GM18498 (cell line): ENCODE measurements at regions not wholly inside any gene's neighbourhood (a gene's known extent, or its start where the extent isn't known, plus 50 kb on each side); places are given as distances from the start of the nearest gene placed in this dataset.

Experiments
- ATAC-seq: cut with Tn5 transposase; IDR thresholded peaks from one replicate; pipeline ENCODE4 v1.9.1; 2021; ENCODE audit warnings: mild to moderate bottlenecking, moderate library complexity; ENCODE audit not compliant: unreplicated experiment

- no peak for ATAC-seq
Observed at GRCh38 chr2:156695595-156695994, 259.4 kb downstream of the GPD2 start.

DNA sequence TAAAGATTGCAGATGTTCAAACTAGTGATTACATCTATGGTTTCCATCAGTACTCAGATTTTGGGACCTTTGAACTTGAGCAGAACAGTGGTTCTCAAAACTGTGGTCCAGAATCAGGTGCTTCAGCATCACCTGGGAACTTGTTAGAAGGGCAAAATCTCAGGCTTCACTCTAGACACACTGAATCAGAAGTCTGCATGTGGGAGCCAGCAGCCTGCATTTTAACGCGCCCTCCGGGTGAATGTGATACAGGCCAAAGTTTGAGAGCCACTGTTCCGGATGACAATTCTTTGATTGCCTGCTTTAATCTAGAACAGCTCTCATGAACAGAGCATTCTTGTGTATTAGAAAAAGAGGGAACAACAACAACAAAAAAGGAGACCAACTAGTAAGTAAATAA lies 261.7 kb downstream of the GPD2 start:
- no peak for ATAC-seq

GRCh38 chr2:156700681-156701080 lies 264.5 kb downstream of the GPD2 start:
- ATAC-seq: no peak

DNA sequence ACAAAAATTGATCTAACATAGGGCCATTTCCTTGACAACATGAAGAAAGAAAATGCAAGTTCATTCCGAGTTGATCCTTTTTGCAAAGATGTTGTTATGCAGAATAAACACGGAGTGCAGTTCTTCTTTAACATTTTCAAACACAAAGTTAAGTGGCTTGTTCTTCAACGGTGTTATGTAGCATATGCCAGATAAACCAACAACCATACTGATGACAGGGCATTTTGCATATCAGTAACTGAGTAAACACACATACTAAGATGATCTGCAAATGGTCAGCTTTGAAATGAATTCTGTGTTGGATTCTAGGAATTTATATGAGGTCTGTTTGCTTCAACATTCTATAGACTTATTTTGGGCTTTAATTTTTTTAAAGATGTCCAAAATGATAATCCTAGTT lies 266.4 kb downstream of the GPD2 start:
- no peak for ATAC-seq

GRCh38 chr2:156703642-156704041 lies 267.5 kb downstream of the GPD2 start:
- no peak for ATAC-seq

DNA sequence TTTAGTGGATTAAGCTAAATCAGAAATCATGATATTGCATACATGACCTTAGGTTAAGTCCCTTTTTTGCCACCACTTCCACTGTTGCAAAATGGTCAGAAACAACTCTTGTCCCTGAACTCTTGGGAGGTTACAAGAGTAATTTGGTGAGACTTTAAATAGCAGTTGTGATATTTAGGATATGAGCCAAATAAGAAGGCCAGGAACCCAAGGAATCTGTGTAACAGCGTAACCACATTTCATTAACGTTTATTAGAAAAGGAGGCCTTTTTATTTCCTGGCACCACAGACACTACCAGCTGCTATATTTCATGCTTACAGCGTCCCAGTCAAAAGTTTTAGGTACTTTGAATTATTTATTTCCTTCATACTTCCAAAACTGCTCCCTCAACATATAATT lies 268.0 kb downstream of the GPD2 start:
- ATAC-seq: no peak

- ATAC-seq: no peak
Observed at GRCh38 chr2:156704617-156705016, 268.4 kb downstream of the GPD2 start.

- ATAC-seq: no peak
Observed at GRCh38 chr2:156706576-156706975, 270.4 kb downstream of the GPD2 start.

DNA sequence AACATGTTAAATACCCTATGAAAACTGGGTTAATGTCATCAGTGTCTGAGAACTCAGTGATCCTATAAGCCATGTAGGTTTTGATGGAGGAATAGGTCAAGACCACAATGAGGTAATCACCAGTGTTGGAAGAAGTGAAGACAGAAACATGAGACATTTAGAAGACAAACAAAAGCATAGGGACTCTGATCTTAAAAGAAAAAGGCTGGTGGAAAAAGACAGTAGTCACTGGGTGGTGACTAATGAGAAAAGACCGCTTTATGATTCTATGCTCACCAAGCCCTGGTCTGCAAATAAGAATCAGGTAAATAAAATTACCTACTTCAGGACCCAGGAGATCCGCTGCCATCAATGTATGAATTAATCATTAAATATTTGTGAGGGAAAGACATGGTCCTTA lies 271.9 kb downstream of the GPD2 start:
- ATAC-seq: no peak

GRCh38 chr2:156709091-156709490 lies 272.9 kb downstream of the GPD2 start:
- no peak for ATAC-seq

GRCh38 chr2:156719036-156719435 lies 282.9 kb downstream of the GPD2 start:
- no peak for ATAC-seq

DNA sequence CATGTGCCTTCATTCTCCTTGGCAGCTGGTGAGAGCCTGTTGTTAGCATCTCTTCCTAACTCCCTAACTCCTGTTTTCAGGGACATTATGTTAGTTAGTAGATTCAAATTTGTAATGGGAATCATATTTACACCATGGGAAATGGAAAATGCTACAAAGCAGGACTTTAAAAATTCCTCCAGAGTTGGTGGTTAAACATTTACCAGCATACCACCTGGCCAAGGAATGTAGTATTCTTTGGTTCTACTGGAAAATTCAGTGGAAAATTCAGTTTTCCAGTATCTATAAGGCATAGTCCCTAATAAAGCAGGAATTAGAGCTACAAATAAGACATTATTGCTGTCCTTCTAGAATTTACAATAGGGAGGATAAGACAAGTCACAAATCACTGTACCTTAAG lies 291.7 kb downstream of the GPD2 start:
- no peak for ATAC-seq

GRCh38 chr2:156728328-156728727 lies 292.1 kb downstream of the GPD2 start:
- no peak for ATAC-seq

DNA sequence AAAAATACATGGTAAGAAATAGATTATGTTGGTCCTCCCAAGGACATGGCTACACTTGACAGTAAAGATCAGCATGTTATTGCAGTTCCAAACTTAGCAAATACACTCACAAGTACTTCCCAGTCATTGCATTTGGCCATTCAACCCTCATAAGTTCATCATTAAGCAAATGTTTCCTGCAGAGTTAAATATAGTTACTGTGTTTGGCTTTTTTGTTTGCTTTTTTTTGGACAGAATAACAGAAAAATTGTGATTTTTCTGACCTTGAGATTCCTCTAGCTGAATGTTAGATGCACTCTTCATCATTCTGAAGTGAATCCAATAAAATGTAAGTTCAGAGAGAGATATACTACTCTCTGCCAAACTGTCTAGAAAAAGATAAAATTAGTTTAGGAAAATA lies 295.3 kb downstream of the GPD2 start:
- ATAC-seq: no peak

GRCh38 chr2:156736950-156737349 lies 300.8 kb downstream of the GPD2 start:
- ATAC-seq: no peak

- no peak for ATAC-seq
Observed at GRCh38 chr2:156739301-156739700, 303.1 kb downstream of the GPD2 start.

GRCh38 chr2:156745619-156746018 lies 309.4 kb downstream of the GPD2 start:
- ATAC-seq: no peak

DNA sequence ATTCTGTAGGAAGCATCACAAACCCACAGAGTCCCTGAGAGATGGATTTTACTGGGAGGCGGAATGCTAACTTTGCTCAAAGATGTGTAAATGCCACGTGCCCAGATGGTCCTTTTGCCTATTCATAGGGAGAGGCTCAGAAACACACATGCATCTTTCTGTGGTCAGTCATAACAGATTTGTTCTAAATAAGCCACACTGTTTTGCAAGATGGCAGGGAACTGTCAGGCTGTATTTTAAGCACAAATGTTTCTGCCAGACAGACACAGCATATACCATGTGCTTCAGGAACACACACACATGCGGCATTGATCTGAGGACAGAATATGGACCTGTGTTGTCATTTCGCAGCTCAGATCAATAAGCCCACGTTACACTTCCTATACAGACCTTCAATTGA lies 312.0 kb downstream of the GPD2 start:
- ATAC-seq: no peak

DNA sequence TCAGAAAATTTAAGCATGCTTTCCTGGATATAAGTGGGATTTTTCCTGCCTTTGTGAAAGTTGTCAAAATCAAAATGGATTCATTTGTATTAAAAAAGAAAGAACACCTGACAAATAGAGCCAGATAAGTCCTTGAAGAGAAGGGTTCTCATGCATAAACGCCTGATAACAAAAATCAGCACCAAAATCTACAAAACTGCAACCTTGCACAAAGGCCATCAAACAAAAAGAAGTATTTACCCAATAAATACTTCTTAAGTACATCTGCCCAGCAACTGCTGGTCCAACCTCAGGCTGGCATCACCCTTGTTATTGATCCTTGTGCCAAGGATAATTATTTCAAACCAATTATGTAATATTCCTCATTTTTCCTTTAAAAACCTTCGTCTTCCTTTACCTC lies 315.9 kb downstream of the GPD2 start:
- no peak for ATAC-seq

DNA sequence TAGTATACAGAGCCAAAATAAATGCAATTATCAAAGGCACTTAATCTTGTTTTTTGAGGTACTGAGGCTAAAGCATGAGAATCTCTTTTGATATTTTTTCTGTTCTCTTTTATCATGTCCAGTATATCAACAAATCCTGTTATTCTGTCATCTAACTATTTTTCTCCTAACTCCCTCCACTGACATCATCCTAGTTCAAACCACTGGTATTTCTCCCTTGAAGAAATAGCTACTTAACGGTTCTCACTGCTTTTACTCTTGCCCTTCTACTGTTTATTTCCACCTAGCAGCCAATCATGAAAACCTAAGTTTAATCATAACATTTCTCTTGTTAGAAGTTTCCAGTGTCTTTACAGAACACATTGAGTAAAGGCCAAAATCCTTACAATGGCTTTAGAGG lies 317.6 kb downstream of the GPD2 start:
- no peak for ATAC-seq

DNA sequence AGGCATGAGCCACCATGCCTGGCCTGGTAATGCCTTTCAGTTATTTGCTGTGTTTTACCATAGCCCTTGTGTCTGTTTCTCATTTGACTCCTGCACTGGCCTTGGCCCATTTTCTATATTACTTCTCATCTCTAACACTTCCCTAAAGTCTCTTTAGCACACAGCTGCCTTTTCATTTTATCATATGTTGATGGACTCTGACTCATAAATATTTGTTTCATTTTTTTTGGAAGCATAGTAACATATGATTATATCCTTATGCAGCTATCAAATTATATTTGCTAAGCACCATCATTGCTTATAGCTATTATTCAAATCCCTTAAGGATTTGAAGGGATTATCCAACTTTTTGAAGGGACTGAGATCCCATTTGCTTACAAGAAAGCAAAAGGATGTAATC lies 320.3 kb downstream of the GPD2 start:
- ATAC-seq: no peak

GRCh38 chr2:156763174-156763573 lies 327.0 kb downstream of the GPD2 start:
- no peak for ATAC-seq

GRCh38 chr2:156765043-156765442 lies 328.9 kb downstream of the GPD2 start:
- no peak for ATAC-seq

DNA sequence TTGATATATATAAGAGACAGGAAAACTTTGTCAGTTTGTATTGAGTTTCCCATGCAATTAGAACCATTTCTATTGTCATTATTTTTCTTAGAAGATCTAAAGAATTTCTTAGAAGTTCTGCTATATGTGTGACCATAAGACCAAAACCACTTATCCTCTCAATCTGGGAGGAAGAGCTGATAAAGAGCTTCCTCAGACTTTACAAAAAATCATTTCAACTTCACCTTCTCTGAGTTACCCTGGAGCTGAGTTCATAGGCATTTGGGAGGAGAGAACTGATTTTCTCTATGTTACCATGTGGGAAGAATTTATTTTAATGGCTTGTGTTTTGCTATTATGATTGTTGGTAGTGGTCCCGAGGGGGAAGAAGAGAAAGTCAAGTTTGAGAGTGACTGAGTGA lies 329.3 kb downstream of the GPD2 start:
- no peak for ATAC-seq
